HG03159 (cell line): ENCODE measurements at regions not wholly inside any gene's neighbourhood (a gene's known extent, or its start where the extent isn't known, plus 50 kb on each side); places are given as distances from the start of the nearest gene placed in this dataset.

Experiments
- ATAC-seq: cut with Tn5 transposase; IDR thresholded peaks from one replicate; pipeline ENCODE4 v1.9.1; 2021; ENCODE audit warnings: mild to moderate bottlenecking, moderate library complexity; ENCODE audit not compliant: unreplicated experiment

GRCh38 chr5:157930710-157931109 is 71.8 kb upstream of the CLINT1 start:
- no peak for ATAC-seq

- no peak for ATAC-seq
These were observed 68.0 kb upstream of the CLINT1 start for GRCh38 chr5:157926977-157927376.

- ATAC-seq, result no peak
These were observed 67.1 kb upstream of the CLINT1 start for GRCh38 chr5:157925786-157926671.

- no peak for ATAC-seq
These were observed 66.2 kb upstream of the CLINT1 start for GRCh38 chr5:157924931-157925729.

GRCh38 chr5:157924490-157924889 is 65.5 kb upstream of the CLINT1 start:
- no peak for ATAC-seq

- no peak for ATAC-seq
These were observed 64.8 kb upstream of the CLINT1 start for GRCh38 chr5:157923765-157924164.

GRCh38 chr5:157922026-157922425 is 63.1 kb upstream of the CLINT1 start:
- no peak for ATAC-seq

GRCh38 chr5:157920828-157921170 is 61.9 kb upstream of the CLINT1 start:
- no peak for ATAC-seq

- no peak for ATAC-seq
These were observed 60.1 kb upstream of the CLINT1 start for GRCh38 chr5:157918811-157919742.

GRCh38 chr5:157917899-157918809 is 59.2 kb upstream of the CLINT1 start:
- ATAC-seq, result peak; percentile 60

- ATAC-seq, result no peak
These were observed 58.5 kb upstream of the CLINT1 start for GRCh38 chr5:157917491-157917890.

GRCh38 chr5:157915638-157916037 is 56.7 kb upstream of the CLINT1 start:
- no peak for ATAC-seq

GRCh38 chr5:157914151-157914788 is 55.3 kb upstream of the CLINT1 start:
- ATAC-seq, result no peak

- no peak for ATAC-seq
These were observed 54.6 kb upstream of the CLINT1 start for GRCh38 chr5:157913575-157913974.

GRCh38 chr5:157912621-157913325 is 53.8 kb upstream of the CLINT1 start:
- ATAC-seq, result peak; percentile 89

- no peak for ATAC-seq
These were observed 52.6 kb upstream of the CLINT1 start for GRCh38 chr5:157911568-157911967.
